GM12891 (cell line): ENCODE measurements at regions not wholly inside any gene's neighbourhood (a gene's known extent, or its start where the extent isn't known, plus 50 kb on each side); places are given as distances from the start of the nearest gene placed in this dataset.

Experiments
- PAX5 ChIP-seq: IDR thresholded peaks from 2 replicates; pipeline ENCODE4 v1.6.1; 2011; ENCODE audit warnings: low read length, moderate library complexity, mild to moderate bottlenecking; ENCODE audit not compliant: insufficient read depth, severe bottlenecking
- POLR2A ChIP-seq: IDR thresholded peaks from 2 replicates; pipeline ENCODE4 v1.6.1; 2011; ENCODE audit warnings: low read depth, low read length, control low read depth
- POLR2AphosphoS5 ChIP-seq: IDR thresholded peaks from 2 replicates; pipeline ENCODE4 v1.6.1; 2011; ENCODE audit warnings: low read depth, low read length, control low read depth
- POU2F2 ChIP-seq: IDR thresholded peaks from 2 replicates; pipeline ENCODE4 v1.6.1; 2011; ENCODE audit warnings: low read depth, mild to moderate bottlenecking, control low read depth, low read length, moderate library complexity
- SPI1 ChIP-seq: IDR thresholded peaks from 2 replicates; pipeline ENCODE4 v1.6.1; 2011; ENCODE audit warnings: low read depth, low read length, control low read depth
- TAF1 ChIP-seq: IDR thresholded peaks from 2 replicates; pipeline ENCODE4 v1.6.1; 2011; ENCODE audit warnings: low read depth, low read length, control low read depth

DNA sequence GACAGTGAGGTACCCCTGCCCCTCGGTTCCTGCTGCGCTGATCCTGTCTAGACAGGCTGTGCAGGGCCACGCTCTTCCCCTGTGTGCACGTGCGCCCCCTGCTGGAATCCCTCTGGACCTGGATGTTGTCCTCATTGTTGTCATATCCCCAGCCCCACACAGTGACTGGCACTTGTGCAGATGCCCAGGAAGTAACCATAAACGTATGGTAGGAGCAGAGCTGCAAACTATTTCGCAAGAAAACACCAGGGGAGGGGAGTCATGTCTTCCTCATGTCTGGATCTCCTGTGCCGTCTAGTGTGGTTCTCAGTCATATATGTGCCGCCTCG lies 114.7 kb downstream of the CRYBB2 start:
- TF ChIP-seq POLR2A, result no peak
- TF ChIP-seq PAX5, result no peak
- no peak for TF ChIP-seq TAF1
- no peak for TF ChIP-seq SPI1
- TF ChIP-seq POLR2AphosphoS5, result no peak
- TF ChIP-seq POU2F2, result no peak
